Ectodermal cell (in vitro differentiated cells): ENCODE measurements at regions not wholly inside any gene's neighbourhood (a gene's known extent, or its start where the extent isn't known, plus 50 kb on each side); places are given as distances from the start of the nearest gene placed in this dataset.

ENCODE experiments used
- H3K27ac ChIP-seq: 2 replicates; pipeline ENCODE4 v1.7.0; 2013; ENCODE audit warnings: mild to moderate bottlenecking, low read depth, low read length; ENCODE audit not compliant: insufficient read depth, poor library complexity, severe bottlenecking
- H3K27me3 ChIP-seq: 2 replicates; pipeline ENCODE4 v1.7.0; 2013; ENCODE audit warnings: mild to moderate bottlenecking, low read length; ENCODE audit not compliant: insufficient read depth, control insufficient read depth, poor library complexity, severe bottlenecking
- H3K36me3 ChIP-seq: one replicate; pipeline ENCODE4 v1.7.0; 2013; ENCODE audit warnings: low read length; ENCODE audit not compliant: control insufficient read depth, insufficient read depth
- H3K4me1 ChIP-seq: one replicate; pipeline ENCODE4 v1.7.0; 2013; ENCODE audit warnings: low read length; ENCODE audit not compliant: control insufficient read depth, insufficient read depth
- H3K4me3 ChIP-seq: 2 replicates; pipeline ENCODE4 v1.7.0; 2013; ENCODE audit warnings: low read depth, low read length, control low read depth; ENCODE audit not compliant: insufficient read depth
- H3K9me3 ChIP-seq: 2 replicates; pipeline ENCODE4 v1.7.0; 2013; ENCODE audit warnings: mild to moderate bottlenecking, low read length, moderate library complexity; ENCODE audit not compliant: control insufficient read depth
- WGBS, 2 experiments: methylation state at CpG; one replicate each; pipeline ENCODE4 v1.1.7; 2013; ENCODE audit warnings: missing lambda C conversion rate in 2 of 2; 5-methylcytosine and 5-hydroxymethylcytosine counted together

DNA sequence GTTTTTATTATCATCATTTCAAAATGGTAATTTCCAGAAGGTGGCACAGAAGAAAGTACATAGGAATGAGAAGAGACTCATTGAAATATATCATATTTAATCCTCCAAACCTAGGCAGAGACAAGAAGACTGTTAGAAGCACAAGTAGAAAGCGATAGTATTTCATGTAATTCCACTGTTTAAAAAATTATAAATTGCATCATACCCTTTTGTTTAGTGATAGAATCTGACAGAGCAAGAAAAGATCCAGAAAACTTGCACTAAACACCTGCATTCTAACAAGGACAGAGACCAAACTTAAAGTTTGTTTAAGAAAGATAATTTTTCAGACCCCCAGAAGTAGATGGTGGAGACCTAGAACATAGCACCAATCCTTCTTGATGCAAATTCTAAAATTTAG lies 56.9 kb upstream of the CD96 start:
- no peak overlapping the region for H3K4me3 ChIP-seq
- WGBS, 2 experiments, result no CpG with 5 or more reads among the region's 1 CpG
- H3K27me3 ChIP-seq, result no peaks in the 10 kb centered on the region
- H3K4me1 ChIP-seq, result no peaks in the 10 kb centered on the region
- no peaks in the 10 kb centered on the region for H3K9me3 ChIP-seq
- H3K36me3 ChIP-seq, result no peaks in the 10 kb centered on the region
- no peak overlapping the region for H3K27ac ChIP-seq
